ENCODE measurements at regions not wholly inside any gene's neighbourhood (a gene's known extent, or its start where the extent isn't known, plus 50 kb on each side); places are given as distances from the start of the nearest gene placed in this dataset.

DNA sequence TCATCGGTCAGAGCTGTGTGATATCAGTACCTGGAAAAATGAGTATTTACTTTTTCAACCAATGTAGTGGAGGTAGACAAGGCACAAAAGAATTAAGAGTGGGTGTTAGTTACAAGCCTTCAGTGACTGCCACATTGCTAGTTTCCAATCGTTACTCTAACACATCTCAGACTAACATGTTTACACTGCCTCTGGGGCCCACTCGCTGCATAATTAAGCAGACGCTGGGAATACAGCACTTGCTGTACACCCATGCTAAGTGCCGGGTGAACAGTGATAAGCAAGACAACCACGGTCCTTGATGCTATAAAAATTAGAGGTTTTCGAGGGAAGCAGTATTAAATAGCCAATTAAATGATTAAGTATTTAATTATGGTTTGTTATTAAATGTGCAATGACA, 1147.6 kb downstream of the AACS start:
- no peaks in the 10 kb centered on the region for H3K9me3 ChIP-seq (ENCODE audit: control insufficient read depth in 2 of 3, insufficient read depth in 1 of 3, low read length in 3 of 3)
- FAIRE-seq (no peak), DNase-seq (no peak)
- no peak overlapping the region for H3K9ac ChIP-seq (ENCODE audit: low read length in 3 of 3)
- H3K4me3 ChIP-seq (ENCODE audit: low read length in 3 of 3): no peak overlapping the region
- TF ChIP-seq, protein P1, sequence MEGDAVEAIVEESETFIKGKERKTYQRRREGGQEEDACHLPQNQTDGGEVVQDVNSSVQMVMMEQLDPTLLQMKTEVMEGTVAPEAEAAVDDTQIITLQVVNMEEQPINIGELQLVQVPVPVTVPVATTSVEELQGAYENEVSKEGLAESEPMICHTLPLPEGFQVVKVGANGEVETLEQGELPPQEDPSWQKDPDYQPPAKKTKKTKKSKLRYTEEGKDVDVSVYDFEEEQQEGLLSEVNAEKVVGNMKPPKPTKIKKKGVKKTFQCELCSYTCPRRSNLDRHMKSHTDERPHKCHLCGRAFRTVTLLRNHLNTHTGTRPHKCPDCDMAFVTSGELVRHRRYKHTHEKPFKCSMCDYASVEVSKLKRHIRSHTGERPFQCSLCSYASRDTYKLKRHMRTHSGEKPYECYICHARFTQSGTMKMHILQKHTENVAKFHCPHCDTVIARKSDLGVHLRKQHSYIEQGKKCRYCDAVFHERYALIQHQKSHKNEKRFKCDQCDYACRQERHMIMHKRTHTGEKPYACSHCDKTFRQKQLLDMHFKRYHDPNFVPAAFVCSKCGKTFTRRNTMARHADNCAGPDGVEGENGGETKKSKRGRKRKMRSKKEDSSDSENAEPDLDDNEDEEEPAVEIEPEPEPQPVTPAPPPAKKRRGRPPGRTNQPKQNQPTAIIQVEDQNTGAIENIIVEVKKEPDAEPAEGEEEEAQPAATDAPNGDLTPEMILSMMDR (IDR thresholded peaks at IDR 0.05; ENCODE audit: borderline replicate concordance, extremely low read depth, insufficient read depth): no peak
- H3K4me1 ChIP-seq (ENCODE audit: control insufficient read depth in 2 of 3, insufficient read depth in 2 of 3, low read depth in 1 of 3, low read length in 3 of 3): no peaks in the 10 kb centered on the region
- no peaks in the 10 kb centered on the region for H3K27me3 ChIP-seq (ENCODE audit: control insufficient read depth, insufficient read depth, low read length)
- no peaks in the 10 kb centered on the region for H3K36me3 ChIP-seq (ENCODE audit: control insufficient read depth in 2 of 3, insufficient read depth in 3 of 3, low read length in 3 of 3)
- intact Hi-C loops (cut with DNase I): no loop called here
- no peak overlapping the region for H3K27ac ChIP-seq (ENCODE audit: low read depth in 2 of 2, low read length in 2 of 2)

DNA sequence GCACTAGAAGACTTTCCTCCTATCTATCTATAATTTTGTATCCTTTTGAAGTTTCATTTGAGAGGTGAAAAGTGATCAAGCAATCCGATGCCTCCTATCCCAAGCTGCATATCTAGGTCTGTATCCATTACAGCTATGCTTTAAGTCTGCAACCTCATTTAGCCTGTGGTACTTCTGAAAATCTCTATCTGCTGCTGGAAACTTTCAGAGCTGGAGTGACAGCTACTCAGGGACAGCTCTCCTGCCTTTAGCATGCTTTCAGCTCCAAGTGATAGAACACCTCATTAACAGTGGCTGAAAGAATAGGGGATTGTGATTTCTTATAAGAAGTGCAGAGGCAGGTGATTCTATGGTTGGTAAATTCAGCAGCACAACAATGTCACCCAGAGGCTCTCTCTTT, 1153.5 kb downstream of the AACS start:
- FAIRE-seq (no peak), DNase-seq (no peak)
- no peak overlapping the region for H3K9ac ChIP-seq (ENCODE audit: low read length in 3 of 3)
- H3K27ac ChIP-seq (ENCODE audit: low read depth in 2 of 2, low read length in 2 of 2): no peak overlapping the region
- H3K36me3 ChIP-seq (ENCODE audit: control insufficient read depth in 2 of 3, insufficient read depth in 3 of 3, low read length in 3 of 3): no peaks in the 10 kb centered on the region
- no peaks in the 10 kb centered on the region for H3K27me3 ChIP-seq (ENCODE audit: control insufficient read depth, insufficient read depth, low read length)
- intact Hi-C loops (cut with DNase I): no loop called here
- no peaks in the 10 kb centered on the region for H3K4me1 ChIP-seq (ENCODE audit: control insufficient read depth in 2 of 3, insufficient read depth in 2 of 3, low read depth in 1 of 3, low read length in 3 of 3)
- H3K9me3 ChIP-seq (ENCODE audit: control insufficient read depth in 2 of 3, insufficient read depth in 1 of 3, low read length in 3 of 3): no peaks in the 10 kb centered on the region
- TF ChIP-seq, protein P1 (IDR thresholded peaks at IDR 0.05; ENCODE audit: borderline replicate concordance, extremely low read depth, insufficient read depth): no peak
- H3K4me3 ChIP-seq (ENCODE audit: low read length in 3 of 3): no peak overlapping the region

DNA sequence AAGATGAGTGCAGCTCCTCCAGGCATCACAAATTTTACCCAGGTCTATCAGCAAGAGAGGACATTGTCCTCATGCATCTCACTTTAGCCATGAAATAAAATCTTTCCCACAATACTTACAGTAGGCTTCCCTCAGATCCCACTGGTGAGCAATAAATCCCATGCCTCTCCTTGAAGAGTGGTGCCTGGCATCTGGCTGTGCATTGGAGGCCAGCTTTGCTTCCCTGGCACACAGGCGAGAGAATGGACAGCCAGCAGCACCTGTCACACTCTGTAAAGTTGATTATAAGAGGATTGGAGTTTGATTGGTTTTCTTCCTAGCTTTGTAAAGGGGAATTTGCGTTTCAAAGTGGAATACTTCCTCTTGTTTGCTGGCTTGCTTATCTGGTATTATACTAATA, 1153.9 kb downstream of the AACS start:
- H3K36me3 ChIP-seq (ENCODE audit: control insufficient read depth in 2 of 3, insufficient read depth in 3 of 3, low read length in 3 of 3): no peaks in the 10 kb centered on the region
- no peak overlapping the region for H3K27ac ChIP-seq (ENCODE audit: low read depth in 2 of 2, low read length in 2 of 2)
- no peak for FAIRE-seq
- no peaks in the 10 kb centered on the region for H3K4me1 ChIP-seq (ENCODE audit: control insufficient read depth in 2 of 3, insufficient read depth in 2 of 3, low read depth in 1 of 3, low read length in 3 of 3)
- no peak for DNase-seq
- intact Hi-C loops (cut with DNase I): no loop called here
- H3K4me3 ChIP-seq (ENCODE audit: low read length in 3 of 3): no peak overlapping the region
- H3K9ac ChIP-seq (ENCODE audit: low read length in 3 of 3): no peak overlapping the region
- H3K27me3 ChIP-seq (ENCODE audit: control insufficient read depth, insufficient read depth, low read length): no peaks in the 10 kb centered on the region
- TF ChIP-seq, protein P1 (IDR thresholded peaks at IDR 0.05; ENCODE audit: borderline replicate concordance, extremely low read depth, insufficient read depth): no peak
- no peaks in the 10 kb centered on the region for H3K9me3 ChIP-seq (ENCODE audit: control insufficient read depth in 2 of 3, insufficient read depth in 1 of 3, low read length in 3 of 3)

DNA sequence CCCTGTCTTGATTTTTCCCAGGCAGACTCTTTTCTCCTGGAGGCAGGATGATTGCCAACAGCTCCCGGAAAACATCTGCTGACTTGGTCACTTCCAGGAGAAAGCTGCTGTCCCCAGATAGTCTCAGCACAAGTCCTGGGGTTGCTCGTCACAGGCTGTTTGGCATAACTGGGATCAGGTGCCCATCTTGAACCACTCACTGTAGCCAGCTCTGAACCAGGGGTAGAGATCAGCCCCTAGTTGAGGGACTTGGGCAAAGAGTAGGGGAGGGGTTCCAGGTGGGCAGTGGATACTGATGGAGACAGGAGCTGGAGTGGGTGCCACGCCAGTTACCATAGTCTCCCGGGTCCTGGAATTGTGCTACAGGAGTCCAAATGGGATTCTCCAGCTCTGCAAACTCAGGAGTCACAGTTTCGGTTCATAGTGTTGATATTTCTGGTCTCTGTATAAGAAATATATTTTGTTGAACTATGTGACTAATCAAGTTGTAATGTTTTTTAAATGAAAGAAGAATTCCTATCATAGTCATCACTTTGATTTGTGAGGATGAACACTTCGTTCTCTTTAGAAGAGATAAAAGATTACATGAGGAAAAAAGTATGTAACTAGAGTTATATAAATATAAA, 1154.5 kb downstream of the AACS start:
- Histone ChIP-seq H3K4me3 (ENCODE audit: low read length in 3 of 3) (no peak overlapping the region), H3K9ac (ENCODE audit: low read length in 3 of 3) (no peak overlapping the region), H3K4me1 (ENCODE audit: control insufficient read depth in 2 of 3, insufficient read depth in 2 of 3, low read depth in 1 of 3, low read length in 3 of 3) (no peaks in the 10 kb centered on the region), H3K27me3 (ENCODE audit: control insufficient read depth, insufficient read depth, low read length) (no peaks in the 10 kb centered on the region), H3K36me3 (ENCODE audit: control insufficient read depth in 2 of 3, insufficient read depth in 3 of 3, low read length in 3 of 3) (no peaks in the 10 kb centered on the region), H3K9me3 (ENCODE audit: control insufficient read depth in 2 of 3, insufficient read depth in 1 of 3, low read length in 3 of 3) (no peaks in the 10 kb centered on the region), H3K27ac (ENCODE audit: low read depth in 2 of 2, low read length in 2 of 2) (no peak overlapping the region)
- TF ChIP-seq, protein P1 (IDR thresholded peaks at IDR 0.05; ENCODE audit: borderline replicate concordance, extremely low read depth, insufficient read depth): no peak
- DNase-seq (no peak), FAIRE-seq (no peak)
- intact Hi-C loops (cut with DNase I): no loop called here
